ENCODE measurements at regions not wholly inside any gene's neighbourhood (a gene's known extent, or its start where the extent isn't known, plus 50 kb on each side); places are given as distances from the start of the nearest gene placed in this dataset.
A peak's percentile ranks its signal among the peaks of the same experiment; 100 is the strongest.

GRCh38 chr9:110148384-110148783 is 59.6 kb downstream of the C9orf152 start:
- Mint-ChIP-seq H3K9me3 (peaks cover 4% of the 10 kb centered on the region), H3K27ac (peak overlapping the region; percentile 54), H3K4me1 (peaks cover 31% of the 10 kb centered on the region), H3K27me3 (ENCODE audit: insufficient read depth, low read depth) (peaks cover 2% of the 10 kb centered on the region), H3K4me3 (peak overlapping the region; percentile 6), H3K36me3 (peaks cover 25% of the 10 kb centered on the region)
- Histone ChIP-seq H2AFZ (replicated peaks) (no peak overlapping the region), H3K36me3 (no peaks in the 10 kb centered on the region), H3K79me2 (ENCODE audit: low read depth) (peaks cover 1% of the 10 kb centered on the region), H3K9me3 (ENCODE audit: low read depth) (no peaks in the 10 kb centered on the region), H3F3A (ENCODE audit: low read depth) (no peaks in the 10 kb centered on the region), H4K20me1 (ENCODE audit: low read depth) (peaks cover 4% of the 10 kb centered on the region), H3K4me1 (no peaks in the 10 kb centered on the region), H3K4me3 (no peak overlapping the region), H3K27ac (no peak overlapping the region), H3K4me2 (no peak overlapping the region), H3K9ac (no peak overlapping the region), H3K27me3 (no peaks in the 10 kb centered on the region)
- TF ChIP-seq EZH2 (IDR thresholded peaks at IDR 0.05): no peak
- TF ChIP-seq EZH2phosphoT487 (IDR thresholded peaks at IDR 0.05): no peak
- TF ChIP-seq CTCF (IDR thresholded peaks at IDR 0.05): no peak
- no peak for DNase-seq (ENCODE audit: low spot score)

- Mint-ChIP-seq H3K27ac (no peak overlapping the region), H3K4me1 (peaks cover 31% of the 10 kb centered on the region), H3K27me3 (ENCODE audit: insufficient read depth, low read depth) (peaks cover 2% of the 10 kb centered on the region), H3K4me3 (no peak overlapping the region), H3K9me3 (peaks cover 4% of the 10 kb centered on the region), H3K36me3 (peaks cover 25% of the 10 kb centered on the region)
- no peak overlapping the region for H3K9ac ChIP-seq
- H3K4me1 ChIP-seq: no peaks in the 10 kb centered on the region
- no peaks in the 10 kb centered on the region for H3K9me3 ChIP-seq (ENCODE audit: low read depth)
- peaks cover 6% of the 10 kb centered on the region for H3K79me2 ChIP-seq (ENCODE audit: low read depth)
- no peaks in the 10 kb centered on the region for H3F3A ChIP-seq (ENCODE audit: low read depth)
- no peak for DNase-seq (ENCODE audit: low spot score)
- H3K4me3 ChIP-seq: no peak overlapping the region
- H3K27ac ChIP-seq: no peak overlapping the region
- H4K20me1 ChIP-seq (ENCODE audit: low read depth): peaks cover 5% of the 10 kb centered on the region
- TF ChIP-seq EZH2 (IDR thresholded peaks at IDR 0.05) (no peak), EZH2phosphoT487 (IDR thresholded peaks at IDR 0.05) (no peak), CTCF (IDR thresholded peaks at IDR 0.05) (no peak)
- H3K36me3 ChIP-seq: no peaks in the 10 kb centered on the region
- no peak overlapping the region for H3K4me2 ChIP-seq
- no peaks in the 10 kb centered on the region for H3K27me3 ChIP-seq
- H2AFZ ChIP-seq (replicated peaks): no peak overlapping the region
Observed at GRCh38 chr9:110148891-110149290, 59.1 kb downstream of the C9orf152 start.
